ENCODE measurements at regions not wholly inside any gene's neighbourhood (a gene's known extent, or its start where the extent isn't known, plus 50 kb on each side); places are given as distances from the start of the nearest gene placed in this dataset.

DNA sequence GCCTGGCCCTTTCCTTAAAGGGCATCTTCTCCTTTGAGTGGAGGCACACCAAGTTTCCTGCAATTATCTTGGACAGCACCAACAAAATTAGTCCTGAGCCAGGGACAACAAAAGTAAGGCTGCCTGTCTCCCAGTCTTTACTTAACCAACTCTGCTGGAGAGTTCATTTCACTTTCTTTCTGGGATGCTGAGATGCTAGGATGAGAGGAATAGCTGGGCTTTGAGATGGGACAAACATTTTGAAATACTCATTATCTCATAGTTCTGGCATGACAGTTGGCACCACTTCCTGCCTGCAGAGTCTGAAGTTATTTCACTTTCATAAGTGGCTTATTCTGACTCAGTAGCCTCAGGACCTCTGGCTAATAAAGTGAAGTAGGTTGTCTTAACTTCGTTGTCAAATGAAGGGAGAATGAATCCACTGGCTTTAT lies 157.0 kb downstream of the C9orf152 start:
- 0 to 100% (median 86%) methylated on average over 1 of the region's 1 CpG; no CpG with 5 or more reads in 1 of the 10 experiments for WGBS, 10 experiments

DNA sequence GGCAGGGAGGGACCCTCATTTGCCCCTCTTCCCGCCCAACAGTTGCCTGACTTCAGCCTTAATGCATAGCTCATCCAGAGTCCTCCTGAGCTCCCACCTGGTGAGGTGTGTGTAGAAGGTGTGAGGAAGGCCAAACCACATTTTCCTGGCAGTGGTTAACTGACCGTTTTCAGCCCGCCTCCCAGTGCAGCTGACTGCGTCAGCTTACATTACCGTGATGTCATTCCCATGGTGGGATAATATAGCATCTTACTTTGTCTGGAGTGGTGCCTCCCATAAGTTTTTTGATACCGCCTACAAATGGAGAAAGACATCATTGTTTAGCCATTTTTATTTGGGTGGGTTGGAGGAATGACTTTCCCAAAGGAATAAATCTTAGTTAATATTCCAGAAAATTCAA lies 151.9 kb downstream of the C9orf152 start:
- 97 to 100% (median 100%) methylated on average over 1 to 5 of the region's 6 CpGs; no CpG with 5 or more reads in 3 of the 10 experiments for WGBS, 10 experiments
- in situ Hi-C loops (cut with MboI; ENCODE audit: low pct_unique_long_range_greater_than_20kb in 2 of 9, low sequenced_read_pairs in 9 of 9, unreplicated experiment in 9 of 9) = loop anchor here in 1 of 9 experiments (25.0 kb wide), 1 partner anchor 106 kb away; no protein-coding TSS in a partner anchor

More for the DNA sequence above, 157.0 kb downstream of the C9orf152 start:
- Histone ChIP-seq H3K4me1 (replicated peaks in 1 of 2) (peaks cover 13 to 18% of the 10 kb centered on the region in 2 donors), H3K4me3 (no peak overlapping the region), H3K27ac (no peak overlapping the region)
- in situ Hi-C loops (cut with MboI; ENCODE audit: low pct_unique_long_range_greater_than_20kb in 2 of 9, low sequenced_read_pairs in 9 of 9, unreplicated experiment in 9 of 9) = loop anchor here in 1 of 9 experiments (25.0 kb wide), 1 partner anchor 111 kb away; no protein-coding TSS in a partner anchor
- ATAC-seq (replicated peaks in 6 of 8) = peak in 1 of 8 experiments; percentile 5

DNA sequence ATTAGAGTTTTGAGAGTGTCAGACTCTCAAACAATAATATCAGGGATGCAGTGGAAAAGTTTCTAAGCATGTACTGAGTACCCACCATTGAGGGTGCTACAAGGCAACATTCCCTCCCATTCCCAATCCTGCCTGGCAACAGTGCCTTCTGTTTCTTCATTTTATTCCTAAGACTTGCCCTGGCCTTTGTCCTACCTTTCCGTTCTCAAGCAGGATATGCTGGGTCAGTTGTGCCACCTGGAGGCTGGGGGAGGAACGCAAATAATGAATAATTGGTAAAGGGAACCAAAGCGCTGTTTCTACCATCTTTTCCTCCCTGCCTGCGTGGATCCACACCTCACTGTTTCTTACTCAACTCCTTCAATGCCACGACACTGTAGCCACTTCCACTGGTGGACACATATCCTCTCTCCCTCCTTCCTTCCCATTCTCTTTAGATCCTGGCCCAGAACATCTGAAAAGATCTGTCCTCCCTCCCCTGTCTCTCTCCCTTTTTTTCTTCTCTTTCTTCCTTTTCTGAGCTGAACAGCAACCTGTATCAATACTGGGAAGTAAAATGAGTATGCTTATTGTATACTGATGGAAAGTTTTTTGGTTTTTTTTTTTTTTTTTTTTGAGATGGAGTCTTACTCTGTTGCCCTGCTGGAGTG lies 149.5 kb downstream of the C9orf152 start:
- WGBS, 10 experiments = 44 to 88% (median 76%) methylated on average over 2 to 5 of the region's 5 CpGs
- in situ Hi-C loops (cut with MboI; ENCODE audit: low pct_unique_long_range_greater_than_20kb in 2 of 9, low sequenced_read_pairs in 9 of 9, unreplicated experiment in 9 of 9) = loop anchor here in 1 of 9 experiments (25.0 kb wide), 1 partner anchor 104 kb away; no protein-coding TSS in a partner anchor
- H3K4me1 ChIP-seq (replicated peaks in 1 of 2) = peaks cover 0 to 3% of the 10 kb centered on the region in 2 donors
- H3K27ac ChIP-seq = no peak overlapping the region
- no peak overlapping the region for H3K4me3 ChIP-seq
- ATAC-seq (replicated peaks in 6 of 8) = peak in 5 of 8 experiments; percentile 26 to 78 (median 64)

More for the DNA sequence above, 151.9 kb downstream of the C9orf152 start:
- Histone ChIP-seq H3K4me3 (no peak overlapping the region), H3K4me1 (replicated peaks in 1 of 2) (peaks cover 0 to 3% of the 10 kb centered on the region in 2 donors), H3K27ac (no peak overlapping the region)
- no peak for ATAC-seq (replicated peaks in 6 of 8)

DNA sequence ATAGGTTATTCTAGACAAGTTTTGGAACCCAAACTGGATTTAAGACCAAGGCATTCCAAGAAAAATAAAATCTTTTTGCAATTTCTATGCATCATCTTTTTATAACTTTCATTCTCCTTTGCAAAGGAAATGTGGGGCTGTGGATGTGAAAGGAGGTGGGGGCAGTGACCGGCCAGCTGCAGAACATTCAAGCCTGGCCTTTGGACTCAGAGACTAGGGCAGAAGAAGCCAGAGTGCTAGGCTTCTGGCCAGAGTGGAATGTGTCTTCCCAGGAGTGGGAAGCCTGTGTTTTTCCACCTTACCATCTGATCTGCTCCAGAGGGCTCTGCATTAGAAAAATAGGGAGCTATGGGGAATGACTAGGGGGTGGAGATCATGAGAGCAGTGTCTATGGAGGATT lies 148.5 kb downstream of the C9orf152 start:
- WGBS, 10 experiments = 17 to 100% (median 60%) methylated on average over 1 of the region's 1 CpG; no CpG with 5 or more reads in 3 of the 10 experiments
- Histone ChIP-seq H3K4me3 (no peak overlapping the region), H3K4me1 (replicated peaks in 1 of 2) (peaks cover 0 to 3% of the 10 kb centered on the region in 2 donors), H3K27ac (no peak overlapping the region)
- ATAC-seq (replicated peaks in 6 of 8) = no peak
- in situ Hi-C loops (cut with MboI; ENCODE audit: low pct_unique_long_range_greater_than_20kb in 2 of 9, low sequenced_read_pairs in 9 of 9, unreplicated experiment in 9 of 9) = loop anchor here in 1 of 9 experiments (25.0 kb wide), 1 partner anchor 103 kb away; no protein-coding TSS in a partner anchor

DNA sequence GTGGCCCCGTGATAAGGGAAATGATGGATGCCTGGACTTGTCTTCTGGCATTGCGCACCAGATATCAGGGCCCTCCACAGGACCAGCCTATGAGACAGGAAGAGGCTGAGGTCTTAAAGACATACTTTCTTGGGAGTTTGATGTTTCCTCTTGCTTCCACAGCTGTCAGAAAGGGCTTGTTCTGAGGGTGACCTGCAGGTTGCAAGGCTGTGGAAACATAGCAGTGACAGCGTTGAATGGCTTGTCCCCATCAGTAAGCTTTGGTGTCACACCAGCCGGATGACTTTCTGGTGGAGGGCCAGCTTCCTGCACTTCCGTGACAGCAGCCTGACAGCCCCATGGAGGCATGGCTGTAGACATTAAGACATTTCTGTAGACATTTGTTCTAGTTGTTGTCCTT lies 143.2 kb downstream of the C9orf152 start:
- WGBS, 10 experiments = 56 to 100% (median 91%) methylated on average over 1 to 5 of the region's 5 CpGs; no CpG with 5 or more reads in 5 of the 10 experiments
- in situ Hi-C loops (cut with MboI; ENCODE audit: low pct_unique_long_range_greater_than_20kb in 2 of 9, low sequenced_read_pairs in 9 of 9, unreplicated experiment in 9 of 9) = loop anchor here in 1 of 9 experiments (25.0 kb wide), 1 partner anchor 97 kb away; no protein-coding TSS in a partner anchor
- H3K4me3 ChIP-seq = no peak overlapping the region
- no peak overlapping the region for H3K27ac ChIP-seq
- peaks cover 0 to 4% of the 10 kb centered on the region in 2 donors for H3K4me1 ChIP-seq (replicated peaks in 1 of 2)
- ATAC-seq (replicated peaks in 6 of 8) = no peak

DNA sequence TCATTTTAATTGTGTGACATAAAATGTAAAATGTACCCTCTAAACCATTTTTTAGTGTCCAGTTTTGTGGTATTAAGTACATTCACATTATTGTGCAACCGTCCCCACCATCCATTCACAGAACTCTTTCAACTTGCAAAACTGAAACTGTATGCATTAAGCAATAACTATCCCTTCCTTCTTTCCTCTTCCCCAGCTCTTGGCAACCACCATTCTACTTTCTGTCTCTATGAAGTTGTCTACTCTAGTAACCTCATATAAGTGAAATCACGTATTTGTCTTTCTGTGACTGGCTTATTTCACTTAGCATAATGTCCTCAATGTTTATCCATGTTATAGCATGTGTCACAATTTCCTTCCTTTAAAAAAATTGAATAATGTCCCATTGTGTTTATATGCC lies 142.4 kb downstream of the C9orf152 start:
- H3K4me3 ChIP-seq = no peak overlapping the region
- WGBS, 10 experiments = 78 to 100% (median 90%) methylated on average over 1 to 2 of the region's 2 CpGs
- no peak overlapping the region for H3K27ac ChIP-seq
- in situ Hi-C loops (cut with MboI; ENCODE audit: low pct_unique_long_range_greater_than_20kb in 2 of 9, low sequenced_read_pairs in 9 of 9, unreplicated experiment in 9 of 9) = loop anchor here in 1 of 9 experiments (25.0 kb wide), 1 partner anchor 97 kb away; no protein-coding TSS in a partner anchor
- no peak for ATAC-seq (replicated peaks in 6 of 8)
- H3K4me1 ChIP-seq (replicated peaks in 1 of 2) = peaks cover 0 to 7% of the 10 kb centered on the region in 2 donors

DNA sequence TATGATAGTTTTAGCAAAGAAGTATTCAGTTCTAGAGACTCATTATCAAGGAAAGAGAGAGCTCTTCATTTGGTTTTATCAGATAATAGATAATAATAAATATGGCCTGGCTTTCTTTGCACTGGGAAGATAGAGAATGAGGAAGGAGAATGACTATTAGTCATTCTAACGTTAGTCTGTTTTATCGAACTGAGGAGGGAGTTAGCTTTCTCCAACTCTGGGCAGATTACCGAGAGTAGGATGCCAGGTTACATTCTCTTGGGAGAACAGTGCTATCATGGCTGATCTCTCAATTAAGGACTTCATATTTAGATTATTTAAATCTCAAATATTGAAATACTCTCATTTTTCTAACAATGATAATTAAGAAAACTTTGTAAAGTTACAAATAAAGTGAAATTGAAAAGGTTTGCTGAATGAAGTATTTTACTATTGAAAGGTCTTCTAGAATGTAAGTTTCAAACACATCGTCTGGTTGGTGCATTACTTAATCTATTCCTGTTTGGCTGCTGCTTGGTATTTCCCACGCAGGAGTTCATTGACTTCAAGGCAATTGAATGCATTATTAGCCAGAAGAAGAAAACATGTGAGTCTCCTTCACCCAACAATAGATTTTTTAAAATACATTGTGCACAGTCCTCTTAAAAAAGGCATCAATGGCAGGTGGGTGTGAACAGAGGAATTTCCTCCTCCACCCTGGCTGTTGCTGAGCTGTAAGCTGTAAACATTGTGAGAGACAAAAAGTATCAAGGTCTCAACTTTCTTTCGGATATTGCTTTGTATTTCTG lies 140.8 kb downstream of the C9orf152 start:
- Histone ChIP-seq H3K4me1 (replicated peaks in 1 of 2) (peaks cover 0 to 7% of the 10 kb centered on the region in 2 donors), H3K4me3 (no peak overlapping the region), H3K27ac (no peak overlapping the region)
- WGBS, 10 experiments = 0 to 87% (median 74%) methylated on average over 1 to 6 of the region's 6 CpGs
- no peak for ATAC-seq (replicated peaks in 6 of 8)
- in situ Hi-C loops (cut with MboI; ENCODE audit: low pct_unique_long_range_greater_than_20kb in 2 of 9, low sequenced_read_pairs in 9 of 9, unreplicated experiment in 9 of 9) = loop anchor here in 1 of 9 experiments (25.0 kb wide), 1 partner anchor 95 kb away; no protein-coding TSS in a partner anchor

DNA sequence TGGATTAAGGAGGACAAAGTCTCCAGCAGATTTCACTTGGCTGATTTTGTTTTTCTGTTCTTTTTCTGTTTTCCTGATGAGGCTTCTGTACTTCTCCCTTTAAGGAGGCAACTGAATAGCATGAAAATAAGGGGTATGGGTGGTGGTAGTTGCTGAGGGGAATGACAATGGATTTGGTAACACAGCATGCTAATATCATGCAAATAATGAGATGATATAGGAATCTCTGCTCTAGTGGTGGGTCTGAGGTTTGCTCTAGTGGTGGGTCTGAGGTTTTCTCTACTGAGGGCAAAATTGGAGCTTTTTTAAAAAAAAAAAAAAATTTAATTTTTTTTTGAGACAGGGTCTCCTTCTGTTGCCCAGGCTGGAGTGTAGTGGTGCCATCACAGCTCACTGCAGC lies 139.7 kb downstream of the C9orf152 start:
- no peak overlapping the region for H3K27ac ChIP-seq
- H3K4me1 ChIP-seq (replicated peaks in 1 of 2) = peaks cover 0 to 10% of the 10 kb centered on the region in 2 donors
- H3K4me3 ChIP-seq = no peak overlapping the region
- ATAC-seq (replicated peaks in 6 of 8) = no peak
- in situ Hi-C loops (cut with MboI; ENCODE audit: low pct_unique_long_range_greater_than_20kb in 2 of 9, low sequenced_read_pairs in 9 of 9, unreplicated experiment in 9 of 9) = loop anchor here in 1 of 9 experiments (25.0 kb wide), 1 partner anchor 94 kb away; no protein-coding TSS in a partner anchor

DNA sequence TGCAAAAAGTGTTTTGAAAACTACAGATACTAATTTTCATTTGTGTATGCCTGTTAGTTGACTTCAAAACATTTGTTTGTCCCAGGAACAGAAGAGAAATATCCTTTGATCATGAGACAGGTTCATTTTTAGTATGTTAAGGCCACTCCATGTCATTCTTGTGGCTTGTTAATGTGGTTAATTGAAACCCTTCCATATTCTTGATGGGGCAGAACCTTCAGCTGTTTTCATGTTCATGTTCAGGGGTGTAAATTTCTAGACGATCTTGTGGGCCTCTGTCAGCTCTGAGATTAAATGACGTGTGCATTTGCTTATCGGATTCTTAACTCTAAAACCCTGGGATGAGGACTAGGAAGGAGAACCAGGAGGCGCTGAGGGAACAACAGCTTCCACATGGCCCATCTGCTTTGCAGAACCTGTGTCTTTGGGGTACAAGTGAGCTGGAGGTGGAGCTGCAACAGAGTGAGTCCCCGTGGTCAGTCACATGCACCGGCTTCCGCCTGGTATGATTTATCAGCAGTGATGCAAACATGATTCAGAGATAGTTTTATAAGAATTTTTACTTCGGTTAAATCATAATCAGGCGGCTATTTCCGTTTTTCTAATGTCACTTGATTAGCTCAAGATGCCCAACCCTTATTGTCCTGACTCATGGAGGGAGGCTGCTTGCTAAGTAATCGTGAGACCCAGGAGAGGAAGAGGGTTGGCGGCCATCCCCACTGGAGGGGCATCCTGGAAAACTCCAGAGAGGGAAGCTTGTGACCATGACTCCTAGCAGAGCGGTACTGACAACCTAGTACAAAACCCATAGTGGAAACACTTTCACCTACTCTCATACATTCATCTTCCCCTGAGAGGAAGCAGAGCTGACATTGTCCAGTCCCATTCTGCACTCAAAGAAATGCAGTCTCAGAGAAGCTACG lies 138.4 kb downstream of the C9orf152 start:
- ATAC-seq (replicated peaks in 6 of 8) = peak in 7 of 8 experiments; percentile 63 to 88 (median 85)
- H3K4me3 ChIP-seq = no peak overlapping the region
- WGBS, 10 experiments = 3 to 100% (median 88%) methylated on average over 1 to 14 of the region's 14 CpGs; no CpG with 5 or more reads in 1 of the 10 experiments
- H3K4me1 ChIP-seq (replicated peaks in 1 of 2) = peaks cover 0 to 10% of the 10 kb centered on the region in 2 donors
- in situ Hi-C loops (cut with MboI; ENCODE audit: low pct_unique_long_range_greater_than_20kb in 2 of 9, low sequenced_read_pairs in 9 of 9, unreplicated experiment in 9 of 9) = loop anchor here in 1 of 9 experiments (25.0 kb wide), 1 partner anchor 93 kb away; no protein-coding TSS in a partner anchor
- no peak overlapping the region for H3K27ac ChIP-seq

DNA sequence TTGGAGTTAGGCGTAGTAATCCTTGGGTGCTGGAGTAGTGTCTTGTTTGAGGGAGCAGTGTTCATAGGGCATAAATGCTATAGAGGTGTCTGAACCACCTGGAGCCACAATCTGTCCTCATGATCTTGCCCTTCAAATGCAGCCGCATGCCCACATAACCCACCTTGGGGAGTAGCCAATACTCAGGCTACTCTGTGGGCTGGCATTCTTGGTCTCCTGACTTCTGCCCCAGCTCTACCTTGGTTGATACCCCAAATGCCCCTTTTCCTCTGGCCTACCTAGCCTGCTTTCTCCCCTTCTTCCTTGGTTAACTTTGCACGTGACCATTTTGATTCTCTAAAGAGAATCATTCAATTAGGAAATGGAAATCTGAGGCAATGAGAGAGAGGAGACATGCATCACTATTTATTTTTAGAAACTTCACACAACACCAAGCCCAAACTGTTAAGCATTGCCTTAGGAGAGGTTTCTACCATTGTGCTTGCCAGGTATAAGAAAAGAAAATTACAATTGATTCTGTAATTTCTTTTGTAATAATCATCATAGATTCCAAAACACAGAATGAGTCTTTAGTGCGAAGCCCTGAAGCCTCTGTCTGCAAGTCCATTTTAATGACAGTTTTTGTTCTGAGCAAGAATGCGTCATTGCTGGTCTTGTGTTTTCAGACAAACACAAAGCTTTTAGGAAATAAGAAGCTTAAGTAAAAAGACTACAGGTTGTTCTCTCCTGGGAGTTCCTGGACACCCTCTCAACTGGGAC lies 135.2 kb downstream of the C9orf152 start:
- Histone ChIP-seq H3K27ac (no peak overlapping the region), H3K4me1 (replicated peaks in 1 of 2) (peaks cover 0 to 10% of the 10 kb centered on the region in 2 donors), H3K4me3 (no peak overlapping the region)
- in situ Hi-C loops (cut with MboI; ENCODE audit: low pct_unique_long_range_greater_than_20kb in 2 of 9, low sequenced_read_pairs in 9 of 9, unreplicated experiment in 9 of 9) = loop anchor here in 1 of 9 experiments (25.0 kb wide), 1 partner anchor 90 kb away; no protein-coding TSS in a partner anchor
- peak in 2 of 8 experiments; percentile 49 to 62 for ATAC-seq (replicated peaks in 6 of 8)
- WGBS, 10 experiments = 68 to 100% (median 91%) methylated on average over 1 to 5 of the region's 5 CpGs

DNA sequence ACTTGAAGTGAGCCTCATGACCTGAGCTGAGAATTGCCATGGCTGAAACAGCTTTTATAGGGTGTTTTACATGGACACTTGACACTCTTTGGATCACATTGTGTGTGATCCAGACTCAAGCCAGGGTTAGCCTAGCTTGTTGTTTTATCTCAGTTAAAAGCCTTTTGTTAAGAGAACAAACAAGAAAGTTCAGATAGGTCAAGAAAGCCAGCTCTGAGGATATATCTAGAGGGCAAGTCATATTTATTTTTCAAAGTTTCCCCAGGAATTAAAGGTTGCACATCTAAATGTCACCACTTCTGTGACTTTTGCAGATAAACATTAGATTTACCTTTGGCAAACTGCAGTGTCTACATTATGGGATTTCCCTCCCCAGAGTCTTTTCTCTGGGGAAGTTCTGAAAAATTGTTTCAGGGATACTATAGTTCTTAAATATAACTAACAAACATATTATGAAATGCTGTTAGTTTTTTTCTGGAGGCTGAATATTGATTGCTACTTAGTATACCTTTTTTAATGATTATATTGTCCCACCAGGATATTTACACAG lies 134.5 kb downstream of the C9orf152 start:
- no peak overlapping the region for H3K27ac ChIP-seq
- no peak for ATAC-seq (replicated peaks in 6 of 8)
- no peak overlapping the region for H3K4me3 ChIP-seq
- in situ Hi-C loops (cut with MboI; ENCODE audit: low pct_unique_long_range_greater_than_20kb in 2 of 9, low sequenced_read_pairs in 9 of 9, unreplicated experiment in 9 of 9) = loop anchor here in 1 of 9 experiments (25.0 kb wide), 1 partner anchor 89 kb away; no protein-coding TSS in a partner anchor
- peaks cover 0 to 10% of the 10 kb centered on the region in 2 donors for H3K4me1 ChIP-seq (replicated peaks in 1 of 2)

Data from motor neuron (in vitro differentiated cells).